ENCODE measurements at regions not wholly inside any gene's neighbourhood (a gene's known extent, or its start where the extent isn't known, plus 50 kb on each side); places are given as distances from the start of the nearest gene placed in this dataset.

DNA sequence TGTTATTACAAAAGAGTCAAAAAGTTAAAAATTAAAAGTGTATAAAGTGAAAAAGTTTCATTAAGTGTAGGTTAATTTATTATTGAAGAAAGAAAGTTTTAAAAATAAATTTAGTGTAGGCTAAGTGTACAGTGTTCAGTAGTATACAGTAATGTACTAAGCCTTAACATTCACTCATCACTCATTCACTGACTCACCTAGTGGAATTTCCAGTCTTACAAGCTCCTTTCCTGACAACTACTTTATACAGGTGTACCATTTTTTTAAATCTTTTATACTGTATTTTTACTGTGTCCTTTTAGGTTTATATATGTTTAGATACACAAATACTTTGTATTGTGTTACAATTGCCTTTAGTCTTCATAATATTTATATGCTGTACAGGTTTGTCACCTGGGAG is 530.2 kb upstream of the FAM174A start:
- Mint-ChIP-seq H3K36me3 (no peaks in the 10 kb centered on the region), H3K4me3 (no peak overlapping the region), H3K4me1 (no peaks in the 10 kb centered on the region), H3K27me3 (ENCODE audit: low read depth in 3 of 3) (no peaks in the 10 kb centered on the region), H3K27ac (no peak overlapping the region), H3K9me3 (peaks cover 9 to 30% (median 17%) of the 10 kb centered on the region in 6 donors)
- DNase-seq, result no peak

- Mint-ChIP-seq H3K9me3 (peaks cover 3 to 31% (median 14%) of the 10 kb centered on the region in 6 donors), H3K4me1 (no peaks in the 10 kb centered on the region), H3K36me3 (no peaks in the 10 kb centered on the region), H3K27ac (no peak overlapping the region), H3K27me3 (ENCODE audit: low read depth in 3 of 3) (no peaks in the 10 kb centered on the region), H3K4me3 (no peak overlapping the region)
- no peak for DNase-seq
Observed at GRCh38 chr5:99998319-99998718, 536.9 kb upstream of the FAM174A start.

GRCh38 chr5:99995407-99995806 is 539.8 kb upstream of the FAM174A start:
- H3K27ac Mint-ChIP-seq, result no peak overlapping the region
- H3K27me3 Mint-ChIP-seq (ENCODE audit: low read depth in 3 of 3), result no peaks in the 10 kb centered on the region
- no peak for DNase-seq
- no peaks in the 10 kb centered on the region for H3K36me3 Mint-ChIP-seq
- H3K4me3 Mint-ChIP-seq, result no peak overlapping the region
- H3K4me1 Mint-ChIP-seq, result no peaks in the 10 kb centered on the region
- H3K9me3 Mint-ChIP-seq, result peaks cover 0 to 14% (median 8%) of the 10 kb centered on the region in 6 donors

DNA sequence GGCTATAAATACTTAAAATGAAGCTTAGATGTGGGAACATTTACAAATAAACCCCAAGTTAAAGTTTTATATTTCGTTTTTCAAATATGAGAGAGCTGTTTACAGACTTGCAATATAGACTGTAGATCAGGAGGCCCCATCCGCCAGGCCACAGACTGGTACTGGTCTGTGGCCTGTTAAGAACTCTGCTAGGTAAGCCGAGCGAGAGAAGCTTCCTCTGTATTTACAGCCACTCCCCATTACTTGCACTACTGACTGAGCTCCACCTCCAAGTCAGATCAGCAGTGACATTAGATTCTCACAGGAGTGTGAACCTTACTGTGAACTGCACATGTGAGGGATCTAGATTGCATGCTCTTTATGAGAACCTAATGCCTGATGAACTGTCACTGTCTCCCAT is 561.4 kb upstream of the FAM174A start:
- peaks cover 0 to 1% (median 0%) of the 10 kb centered on the region in 3 donors for H3K27me3 Mint-ChIP-seq (ENCODE audit: low read depth in 3 of 3)
- H3K9me3 Mint-ChIP-seq, result peaks cover 0 to 21% (median 4%) of the 10 kb centered on the region in 6 donors
- no peaks in the 10 kb centered on the region for H3K4me1 Mint-ChIP-seq
- H3K27ac Mint-ChIP-seq, result no peak overlapping the region
- no peaks in the 10 kb centered on the region for H3K36me3 Mint-ChIP-seq
- no peak for DNase-seq
- H3K4me3 Mint-ChIP-seq, result no peak overlapping the region

GRCh38 chr5:99955962-99956361 is 579.2 kb upstream of the FAM174A start:
- Mint-ChIP-seq H3K9me3 (peaks cover 5 to 14% (median 12%) of the 10 kb centered on the region in 6 donors), H3K4me3 (no peak overlapping the region), H3K27me3 (ENCODE audit: low read depth in 3 of 3) (no peaks in the 10 kb centered on the region), H3K27ac (no peak overlapping the region), H3K4me1 (no peaks in the 10 kb centered on the region), H3K36me3 (no peaks in the 10 kb centered on the region)
- DNase-seq, result no peak

DNA sequence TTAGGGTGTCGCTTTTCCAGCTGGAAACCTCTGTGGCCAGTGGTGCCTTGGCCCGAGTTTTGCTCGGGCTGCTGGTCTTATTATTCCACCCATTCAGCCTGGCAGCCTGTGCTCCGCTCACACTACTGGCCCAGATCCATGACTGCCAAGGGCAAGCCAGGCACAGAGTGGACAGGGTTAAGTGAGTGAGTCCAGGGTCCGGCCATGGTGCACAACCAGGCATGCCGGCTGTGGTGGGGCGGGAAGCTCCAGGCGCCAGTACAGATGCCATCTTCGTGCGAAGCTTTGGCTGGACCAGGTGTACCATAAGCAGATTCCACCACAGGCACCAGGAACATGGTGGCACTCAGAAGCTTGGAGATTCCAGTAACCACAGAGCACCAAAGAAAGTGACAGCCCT is 580.2 kb upstream of the FAM174A start:
- H3K27me3 Mint-ChIP-seq (ENCODE audit: low read depth in 3 of 3), result no peaks in the 10 kb centered on the region
- H3K36me3 Mint-ChIP-seq, result no peaks in the 10 kb centered on the region
- H3K27ac Mint-ChIP-seq, result no peak overlapping the region
- no peak for DNase-seq
- H3K4me1 Mint-ChIP-seq, result no peaks in the 10 kb centered on the region
- peaks cover 2 to 14% (median 13%) of the 10 kb centered on the region in 6 donors for H3K9me3 Mint-ChIP-seq
- H3K4me3 Mint-ChIP-seq, result no peak overlapping the region

GRCh38 chr5:99949969-99950524 is 585.1 kb upstream of the FAM174A start:
- no peak overlapping the region for H3K4me3 Mint-ChIP-seq
- H3K27me3 Mint-ChIP-seq (ENCODE audit: low read depth in 3 of 3), result no peaks in the 10 kb centered on the region
- H3K4me1 Mint-ChIP-seq, result no peaks in the 10 kb centered on the region
- H3K27ac Mint-ChIP-seq, result no peak overlapping the region
- H3K36me3 Mint-ChIP-seq, result no peaks in the 10 kb centered on the region
- peaks cover 0 to 18% (median 5%) of the 10 kb centered on the region in 6 donors for H3K9me3 Mint-ChIP-seq
- no peak for DNase-seq

GRCh38 chr5:99949361-99949760 is 585.8 kb upstream of the FAM174A start:
- no peaks in the 10 kb centered on the region for H3K36me3 Mint-ChIP-seq
- H3K27ac Mint-ChIP-seq, result no peak overlapping the region
- peaks cover 0 to 18% (median 3%) of the 10 kb centered on the region in 6 donors for H3K9me3 Mint-ChIP-seq
- H3K4me1 Mint-ChIP-seq, result no peaks in the 10 kb centered on the region
- no peak overlapping the region for H3K4me3 Mint-ChIP-seq
- H3K27me3 Mint-ChIP-seq (ENCODE audit: low read depth in 3 of 3), result peaks cover 0 to 2% (median 0%) of the 10 kb centered on the region in 3 donors
- DNase-seq, result no peak

GRCh38 chr5:99948850-99949249 is 586.3 kb upstream of the FAM174A start:
- Mint-ChIP-seq H3K4me3 (no peak overlapping the region), H3K27me3 (ENCODE audit: low read depth in 3 of 3) (peaks cover 0 to 2% (median 0%) of the 10 kb centered on the region in 3 donors), H3K9me3 (peaks cover 0 to 19% (median 4%) of the 10 kb centered on the region in 6 donors), H3K36me3 (no peaks in the 10 kb centered on the region), H3K4me1 (no peaks in the 10 kb centered on the region), H3K27ac (no peak overlapping the region)
- DNase-seq, result no peak

DNA sequence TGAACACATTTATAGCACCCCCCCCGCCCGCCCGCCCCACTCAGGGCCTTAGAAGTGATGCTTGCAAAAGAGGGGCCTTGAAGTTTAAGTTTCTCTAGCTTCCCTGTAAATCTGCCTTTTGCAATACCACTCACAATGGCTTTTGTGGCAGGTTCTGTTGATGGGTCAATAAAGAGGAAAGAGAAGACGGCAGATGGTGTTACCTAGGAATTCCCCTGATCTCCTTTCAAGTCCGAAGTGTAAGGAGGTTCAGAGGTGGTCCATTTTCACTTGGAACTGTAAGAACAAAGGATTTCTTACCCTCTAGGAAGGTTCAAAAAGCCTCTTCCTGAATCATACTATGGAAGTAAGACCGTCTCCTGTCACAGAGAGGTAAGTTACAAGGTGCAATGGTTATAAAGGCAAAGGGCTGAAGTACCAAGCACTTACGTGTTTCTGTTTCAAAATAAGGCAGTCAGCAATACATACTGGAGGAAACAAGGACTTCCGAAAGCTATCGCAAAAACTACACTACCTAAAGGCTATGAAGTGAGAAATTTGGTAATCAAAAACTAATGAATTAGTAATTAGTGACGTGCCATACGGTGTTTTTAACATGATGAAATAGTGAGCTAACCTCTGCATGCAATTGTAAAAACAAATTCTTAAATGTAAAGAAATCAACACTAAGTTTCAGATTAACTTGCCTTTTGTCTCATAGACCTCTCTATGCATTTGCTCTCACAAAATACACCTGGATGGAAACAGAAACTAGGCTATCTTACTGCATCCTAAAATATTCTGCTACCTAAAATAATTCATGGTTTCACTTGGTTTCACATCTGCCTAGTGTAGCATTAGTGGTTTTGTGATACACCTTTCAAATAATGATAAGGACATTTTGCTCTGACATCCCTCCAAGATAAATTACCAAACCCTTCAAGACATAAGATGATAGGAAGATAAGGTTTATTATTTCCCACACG is 589.4 kb upstream of the FAM174A start:
- no peak for DNase-seq
- H3K4me1 Mint-ChIP-seq, result no peaks in the 10 kb centered on the region
- peaks cover 0 to 12% (median 5%) of the 10 kb centered on the region in 6 donors for H3K9me3 Mint-ChIP-seq
- H3K27me3 Mint-ChIP-seq (ENCODE audit: low read depth in 3 of 3), result peaks cover 0 to 2% (median 0%) of the 10 kb centered on the region in 3 donors
- H3K4me3 Mint-ChIP-seq, result no peak overlapping the region
- no peak overlapping the region for H3K27ac Mint-ChIP-seq
- no peaks in the 10 kb centered on the region for H3K36me3 Mint-ChIP-seq

GRCh38 chr5:99940540-99940939 is 594.6 kb upstream of the FAM174A start:
- Mint-ChIP-seq H3K27me3 (ENCODE audit: low read depth in 3 of 3) (peaks cover 0 to 3% (median 2%) of the 10 kb centered on the region in 3 donors), H3K36me3 (no peaks in the 10 kb centered on the region), H3K9me3 (peaks cover 0 to 7% (median 4%) of the 10 kb centered on the region in 6 donors)

GRCh38 chr5:99936911-99937310 is 598.3 kb upstream of the FAM174A start:
- Mint-ChIP-seq H3K27ac (no peak overlapping the region), H3K4me1 (no peaks in the 10 kb centered on the region), H3K36me3 (peaks cover 0 to 3% (median 0%) of the 10 kb centered on the region in 3 donors), H3K27me3 (ENCODE audit: low read depth in 3 of 3) (peaks cover 0 to 3% (median 0%) of the 10 kb centered on the region in 3 donors), H3K4me3 (no peak overlapping the region), H3K9me3 (peaks cover 0 to 13% (median 3%) of the 10 kb centered on the region in 6 donors)
- no peak for DNase-seq

More at GRCh38 chr5:99940540-99940939, 594.6 kb upstream of the FAM174A start:
- Mint-ChIP-seq H3K4me1 (no peaks in the 10 kb centered on the region), H3K27ac (no peak overlapping the region), H3K4me3 (no peak overlapping the region)
- DNase-seq, result no peak

DNA sequence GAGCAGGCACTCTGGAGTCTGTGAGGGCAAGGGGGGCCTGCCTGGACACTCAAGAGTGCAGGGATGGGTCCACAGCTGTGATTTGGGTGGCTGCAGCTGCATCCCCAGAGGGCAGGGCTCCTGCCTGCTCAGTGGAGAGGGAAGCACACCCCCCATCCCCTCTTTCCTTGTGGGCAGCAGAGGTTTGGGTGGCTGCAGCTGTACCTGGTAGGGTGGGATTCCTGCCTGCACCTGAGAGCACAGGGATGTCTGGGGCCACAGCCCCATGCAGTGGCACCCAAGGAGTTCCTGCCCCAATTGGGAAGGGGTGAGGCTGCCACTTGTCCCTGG is 605.4 kb upstream of the FAM174A start:
- Mint-ChIP-seq H3K27me3 (ENCODE audit: low read depth in 3 of 3) (peaks cover 0 to 2% (median 0%) of the 10 kb centered on the region in 3 donors), H3K4me3 (no peak overlapping the region), H3K36me3 (no peaks in the 10 kb centered on the region), H3K9me3 (peaks cover 0 to 15% (median 8%) of the 10 kb centered on the region in 6 donors), H3K27ac (no peak overlapping the region), H3K4me1 (no peaks in the 10 kb centered on the region)
- no peak for DNase-seq

DNA sequence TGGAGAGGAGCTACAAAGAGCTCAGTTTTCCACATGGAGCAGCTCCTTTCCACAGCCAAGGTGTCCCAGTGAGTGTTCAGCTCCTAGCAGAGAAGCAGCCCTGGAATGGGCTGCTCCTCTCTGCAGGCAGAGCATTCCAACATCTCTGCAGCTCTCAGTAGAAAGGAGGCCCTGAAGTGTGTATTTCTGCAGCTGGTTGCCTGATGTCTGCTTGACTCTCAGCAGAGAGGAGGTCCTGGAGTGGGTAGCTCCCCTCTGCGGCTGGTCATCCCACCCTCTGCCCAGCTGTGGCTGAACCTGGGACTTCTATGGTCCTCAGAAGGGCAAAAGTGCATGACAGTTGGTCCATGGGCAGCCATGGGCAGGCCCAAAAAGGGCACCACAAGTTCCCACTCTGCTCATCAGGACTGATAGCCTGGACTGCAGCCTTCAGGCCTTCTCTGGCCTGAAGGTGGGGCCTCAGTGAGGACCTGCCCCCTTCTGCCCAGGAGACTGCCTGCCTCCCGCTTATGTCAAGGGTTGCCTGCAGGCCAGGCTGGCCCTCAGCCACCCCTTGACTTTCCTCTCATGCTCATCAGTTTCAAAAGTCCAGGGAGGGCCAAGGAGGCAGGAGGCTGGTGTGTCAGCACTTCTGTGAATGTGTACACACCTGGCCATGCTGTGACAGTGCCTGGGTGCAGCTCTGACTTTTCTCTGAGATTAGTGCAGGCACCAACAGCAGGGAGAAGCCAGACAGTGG is 605.9 kb upstream of the FAM174A start:
- H3K4me3 Mint-ChIP-seq, result no peak overlapping the region
- DNase-seq, result no peak
- H3K27me3 Mint-ChIP-seq (ENCODE audit: low read depth in 3 of 3), result peaks cover 0 to 2% (median 0%) of the 10 kb centered on the region in 3 donors
- no peak overlapping the region for H3K27ac Mint-ChIP-seq
- H3K9me3 Mint-ChIP-seq, result peaks cover 0 to 15% (median 8%) of the 10 kb centered on the region in 6 donors
- no peaks in the 10 kb centered on the region for H3K36me3 Mint-ChIP-seq
- no peaks in the 10 kb centered on the region for H3K4me1 Mint-ChIP-seq

Data from immature natural killer cell (primary cell).